Astrocyte of the spinal cord (primary cell): ENCODE measurements at regions not wholly inside any gene's neighbourhood (a gene's known extent, or its start where the extent isn't known, plus 50 kb on each side); places are given as distances from the start of the nearest gene placed in this dataset.

Source experiments
- DNase-seq: peaks from one replicate; pipeline ENCODE4 v3.0.0; 2011; ENCODE audit warnings: low read depth, low spot score
- H3K4me3 ChIP-seq: 2 replicates; pipeline ENCODE4 v1.5.1; 2011; ENCODE audit warnings: low read depth, mild to moderate bottlenecking, low read length, moderate library complexity
- CTCF ChIP-seq: IDR thresholded peaks from 2 replicates; pipeline ENCODE4 v1.5.1; 2012; ENCODE audit warnings: low read depth, mild to moderate bottlenecking, low read length, inconsistent platforms
- in situ Hi-C: cut with HindIII; loops from 2 replicates; pipeline ENCODE4 v1.10.0; 2017; ENCODE audit warnings: low sequenced_read_pairs

- in situ Hi-C loops, result no loop called here
- TF ChIP-seq CTCF, result no peak
- H3K4me3 ChIP-seq, result no peak overlapping the region
- DNase-seq, result no peak
These were observed 320.2 kb downstream of the KCNS3 start for GRCh38 chr2:18198677-18199076.

- H3K4me3 ChIP-seq, result no peak overlapping the region
- in situ Hi-C loops, result no loop called here
- no peak for TF ChIP-seq CTCF
- DNase-seq, result no peak
These were observed 315.7 kb downstream of the KCNS3 start for GRCh38 chr2:18194161-18194560.

GRCh38 chr2:18186816-18187613 is 308.5 kb downstream of the KCNS3 start:
- TF ChIP-seq CTCF, result no peak
- no peak overlapping the region for H3K4me3 ChIP-seq
- no peak for DNase-seq
- in situ Hi-C loops, result no loop called here

GRCh38 chr2:18182861-18183260 is 304.4 kb downstream of the KCNS3 start:
- H3K4me3 ChIP-seq, result no peak overlapping the region
- DNase-seq, result no peak
- no peak for TF ChIP-seq CTCF
- in situ Hi-C loops, result no loop called here

GRCh38 chr2:18180912-18181311 is 302.4 kb downstream of the KCNS3 start:
- DNase-seq, result no peak
- H3K4me3 ChIP-seq, result no peak overlapping the region
- no peak for TF ChIP-seq CTCF
- in situ Hi-C loops, result no loop called here

DNA sequence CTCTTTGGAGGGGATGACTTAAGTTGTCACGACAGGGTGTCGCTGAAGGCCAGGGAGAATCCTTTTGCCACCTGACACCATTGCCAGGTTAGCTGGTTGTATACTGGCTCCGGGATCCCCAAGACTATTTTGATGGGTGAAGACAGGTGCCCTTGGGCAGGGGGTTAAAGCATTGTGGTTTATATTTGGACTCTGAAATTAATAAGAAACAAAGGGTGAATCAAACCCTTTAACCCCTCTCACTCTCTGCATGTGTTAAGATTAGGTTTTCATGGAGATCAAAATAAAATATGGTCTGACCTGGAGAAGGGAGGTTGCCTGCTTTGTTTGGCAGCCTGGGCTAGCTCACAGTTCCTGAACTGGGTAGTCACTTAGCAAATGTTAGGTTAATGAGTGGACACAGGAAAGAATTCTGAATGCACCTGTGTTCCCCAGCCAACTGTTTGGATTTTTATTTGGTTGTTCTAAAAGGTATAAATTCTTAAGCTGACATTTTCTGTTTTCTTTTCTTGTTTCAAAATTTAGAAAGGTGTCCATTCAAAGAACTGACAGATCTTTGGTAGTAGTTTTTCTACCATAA is 301.7 kb downstream of the KCNS3 start:
- in situ Hi-C loops, result no loop called here
- no peak overlapping the region for H3K4me3 ChIP-seq
- DNase-seq, result no peak
- no peak for TF ChIP-seq CTCF
